GM12801 (cell line): ENCODE measurements at regions not wholly inside any gene's neighbourhood (a gene's known extent, or its start where the extent isn't known, plus 50 kb on each side); places are given as distances from the start of the nearest gene placed in this dataset.

Experiments used
- TF ChIP-seq, protein P1 (sequence below): IDR thresholded peaks from one replicate; pipeline ENCODE4 v1.5.1; 2011; ENCODE audit warnings: control low read depth; ENCODE audit not compliant: insufficient read length; ENCODE audit errors: extremely low read depth

DNA sequence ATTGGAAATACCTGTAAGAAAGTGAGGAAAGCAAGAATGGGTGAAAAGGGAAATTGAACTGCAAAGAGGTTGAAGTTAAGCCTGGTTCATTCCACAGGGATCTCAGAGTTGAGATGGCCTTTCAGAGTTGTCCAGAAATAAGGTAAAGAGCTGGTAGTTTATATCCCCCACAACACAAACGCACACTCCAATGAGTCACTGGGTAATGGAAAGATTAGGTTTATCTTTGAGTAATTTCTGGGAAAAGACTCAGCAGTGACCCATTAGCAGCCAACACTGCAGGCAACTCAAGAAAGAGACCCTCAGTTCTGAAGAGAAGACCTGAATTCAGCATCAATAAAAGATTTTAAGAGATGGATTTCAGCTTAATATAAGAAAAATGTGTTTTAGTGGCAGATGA lies 485.5 kb downstream of the PTPRC start:
- TF ChIP-seq, protein P1, sequence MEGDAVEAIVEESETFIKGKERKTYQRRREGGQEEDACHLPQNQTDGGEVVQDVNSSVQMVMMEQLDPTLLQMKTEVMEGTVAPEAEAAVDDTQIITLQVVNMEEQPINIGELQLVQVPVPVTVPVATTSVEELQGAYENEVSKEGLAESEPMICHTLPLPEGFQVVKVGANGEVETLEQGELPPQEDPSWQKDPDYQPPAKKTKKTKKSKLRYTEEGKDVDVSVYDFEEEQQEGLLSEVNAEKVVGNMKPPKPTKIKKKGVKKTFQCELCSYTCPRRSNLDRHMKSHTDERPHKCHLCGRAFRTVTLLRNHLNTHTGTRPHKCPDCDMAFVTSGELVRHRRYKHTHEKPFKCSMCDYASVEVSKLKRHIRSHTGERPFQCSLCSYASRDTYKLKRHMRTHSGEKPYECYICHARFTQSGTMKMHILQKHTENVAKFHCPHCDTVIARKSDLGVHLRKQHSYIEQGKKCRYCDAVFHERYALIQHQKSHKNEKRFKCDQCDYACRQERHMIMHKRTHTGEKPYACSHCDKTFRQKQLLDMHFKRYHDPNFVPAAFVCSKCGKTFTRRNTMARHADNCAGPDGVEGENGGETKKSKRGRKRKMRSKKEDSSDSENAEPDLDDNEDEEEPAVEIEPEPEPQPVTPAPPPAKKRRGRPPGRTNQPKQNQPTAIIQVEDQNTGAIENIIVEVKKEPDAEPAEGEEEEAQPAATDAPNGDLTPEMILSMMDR = no peak

DNA sequence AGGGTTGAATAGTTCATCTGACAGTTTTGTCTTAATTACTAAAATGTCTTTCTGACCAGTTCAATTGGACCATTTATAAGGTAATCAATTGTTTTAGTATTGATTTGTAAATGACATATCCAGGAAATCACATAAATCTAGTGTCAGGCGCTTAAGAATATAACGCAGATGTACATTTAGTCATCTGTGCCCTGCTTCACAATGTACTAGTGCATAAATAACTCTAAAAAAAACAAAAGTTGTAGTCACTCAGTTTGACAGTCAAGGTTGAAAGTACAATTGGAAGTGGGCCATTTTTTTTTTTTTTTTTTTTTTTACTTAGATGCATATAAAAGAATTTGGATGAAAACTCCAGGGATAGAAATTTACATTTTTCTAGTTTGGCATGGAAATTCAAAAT lies 490.4 kb downstream of the PTPRC start:
- TF ChIP-seq, protein P1 = no peak

DNA sequence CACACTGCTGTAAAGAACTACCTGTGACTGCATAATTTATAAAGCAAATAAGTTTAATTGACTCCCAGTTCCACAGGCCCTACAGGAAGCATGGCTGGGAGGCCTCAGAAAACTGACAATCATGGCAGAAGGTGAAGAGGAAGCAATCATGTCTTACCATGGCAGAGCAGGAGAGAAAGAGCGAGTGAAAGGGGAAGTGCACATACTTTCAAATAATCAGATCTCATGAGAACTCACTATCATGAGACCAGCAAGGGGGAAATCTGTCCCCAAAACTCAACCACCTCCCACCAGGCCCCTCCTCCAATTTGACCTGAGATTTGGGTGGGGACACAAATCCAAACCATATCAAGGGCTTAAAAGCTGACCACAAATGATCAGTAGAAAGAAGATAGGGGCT lies 493.2 kb downstream of the PTPRC start:
- TF ChIP-seq, protein P1 = no peak

DNA sequence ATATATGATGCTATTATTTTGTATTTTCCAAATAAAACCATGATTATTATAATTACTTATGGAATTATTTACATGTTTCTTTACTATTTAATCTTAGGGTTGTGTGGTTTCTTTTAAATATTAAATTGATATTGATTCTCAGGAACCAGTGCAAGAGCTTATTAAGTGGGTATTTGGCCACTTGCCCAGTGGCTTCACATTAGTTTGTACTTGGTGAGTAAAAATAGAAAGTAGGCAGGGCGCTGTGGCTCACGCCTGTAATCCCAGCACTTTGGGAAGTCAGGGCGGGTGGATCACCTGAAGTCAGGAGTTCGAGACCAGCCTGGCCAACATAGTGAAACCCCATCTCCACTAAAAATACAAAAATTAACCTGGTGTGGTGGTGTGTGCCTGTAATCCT lies 497.1 kb downstream of the PTPRC start:
- TF ChIP-seq, protein P1 = no peak

DNA sequence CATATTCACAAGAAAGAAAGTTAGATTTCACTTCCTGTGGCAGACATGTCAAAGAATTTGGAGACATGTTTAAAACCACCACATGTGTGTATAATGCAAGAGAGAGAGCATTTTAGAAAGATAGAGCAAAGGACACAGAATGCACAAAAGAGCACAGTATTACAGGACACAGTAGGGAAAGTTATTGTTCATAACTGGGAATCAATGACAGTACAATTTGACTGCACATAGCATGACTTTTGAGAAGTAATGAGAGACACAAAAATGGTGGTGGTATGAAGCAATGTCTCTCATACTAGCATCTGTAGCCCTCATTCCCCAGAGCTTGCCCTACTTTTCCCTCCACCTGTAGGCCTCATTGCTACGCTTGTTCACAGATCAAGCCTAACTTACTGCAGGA lies 499.2 kb downstream of the PTPRC start:
- TF ChIP-seq, protein P1 = no peak

DNA sequence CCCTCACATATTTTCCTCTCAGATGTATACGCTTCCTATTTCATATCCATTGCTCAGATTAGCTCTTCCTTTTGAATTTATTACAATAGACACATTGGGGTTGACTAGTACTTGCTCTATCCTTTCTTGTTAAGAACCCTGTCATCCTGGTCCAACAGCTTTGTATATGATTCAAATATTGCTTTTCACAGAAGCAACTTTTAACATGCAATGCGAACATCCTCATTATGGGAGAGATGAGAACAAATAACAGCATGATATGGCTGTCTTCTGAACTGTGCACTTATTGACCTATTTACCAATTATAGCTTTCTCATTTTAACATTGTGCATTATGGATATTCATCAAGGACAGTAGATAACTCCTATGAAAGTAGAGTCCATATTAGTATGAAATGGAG lies 510.8 kb downstream of the PTPRC start:
- TF ChIP-seq, protein P1 = no peak

DNA sequence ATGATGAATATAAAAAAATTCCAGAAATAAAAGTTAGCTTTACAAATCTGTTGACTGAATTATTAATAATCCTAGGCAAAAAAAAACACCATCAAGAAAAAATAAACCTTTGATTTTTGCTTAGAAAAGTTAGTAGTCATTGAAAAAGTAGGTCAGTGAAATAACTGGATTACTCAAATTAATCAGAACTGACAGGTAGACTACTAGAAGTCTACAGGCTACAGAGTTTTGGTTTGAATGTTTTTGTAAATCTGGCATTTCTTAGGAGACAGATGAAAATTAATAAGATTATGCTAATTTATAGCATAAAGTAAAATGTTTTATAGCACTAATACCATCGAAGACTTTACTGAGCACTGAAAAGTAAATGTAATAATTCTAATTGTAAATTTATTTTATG lies 511.9 kb downstream of the PTPRC start:
- TF ChIP-seq, protein P1 = no peak
